Muscle layer of colon (tissue), 2 donors: ENCODE measurements at regions not wholly inside any gene's neighbourhood (a gene's known extent, or its start where the extent isn't known, plus 50 kb on each side); places are given as distances from the start of the nearest gene placed in this dataset.

Experiments
- H3K27ac ChIP-seq: one replicate; pipeline ENCODE4 v1.7.0; 2013; ENCODE audit warnings: low read depth, mild to moderate bottlenecking, low read length, moderate library complexity
- H3K27me3 ChIP-seq, 2 donors: one replicate each; pipeline ENCODE4 v1.7.0; 2013; ENCODE audit warnings: low read length in 2 of 2, mild to moderate bottlenecking in 2 of 2; ENCODE audit not compliant: insufficient read depth in 2 of 2, control insufficient read depth in 1 of 2
- H3K36me3 ChIP-seq: one replicate; pipeline ENCODE4 v1.7.0; 2013; ENCODE audit warnings: mild to moderate bottlenecking, low read length; ENCODE audit not compliant: insufficient read depth
- H3K4me1 ChIP-seq: one replicate; pipeline ENCODE4 v1.7.0; 2013; ENCODE audit warnings: mild to moderate bottlenecking, low read length; ENCODE audit not compliant: insufficient read depth
- H3K4me3 ChIP-seq, 2 donors: one replicate each; pipeline ENCODE4 v1.7.0; 2013; ENCODE audit warnings: low read length in 2 of 2, low read depth in 1 of 2, mild to moderate bottlenecking in 1 of 2, moderate library complexity in 1 of 2
- H3K9ac ChIP-seq: one replicate; pipeline ENCODE4 v1.7.0; 2013; ENCODE audit warnings: low read length
- H3K9me3 ChIP-seq: one replicate; pipeline ENCODE4 v1.7.0; 2013; ENCODE audit warnings: mild to moderate bottlenecking, low read length
- donor health status: abdominal sarcoma.
- donor health status: Adenocarcinoma of cecum.

DNA sequence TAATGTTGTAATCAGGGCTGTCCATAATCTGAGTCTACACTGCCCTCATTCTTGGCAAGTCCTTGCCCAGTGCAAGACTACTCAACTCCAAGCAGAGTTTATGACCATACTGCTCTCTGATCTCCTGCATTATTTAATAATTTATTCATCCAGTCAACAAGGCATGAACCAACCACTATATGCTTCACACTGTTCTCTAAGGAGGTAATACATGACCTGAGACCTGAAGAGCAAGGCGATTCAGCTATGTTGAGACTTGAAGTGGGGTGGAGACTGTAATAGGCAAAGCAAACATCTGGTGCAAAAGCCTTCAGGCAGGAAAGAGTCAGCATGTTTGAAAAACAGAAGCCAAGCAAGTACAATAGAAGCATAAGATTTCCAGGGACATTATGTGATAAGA lies 1362.8 kb downstream of the ROBO2 start:
- Histone ChIP-seq H3K4me3 (no peak overlapping the region), H3K27ac (no peak overlapping the region), H3K27me3 (no peaks in the 10 kb centered on the region), H3K9me3 (no peaks in the 10 kb centered on the region), H3K9ac (no peak overlapping the region), H3K4me1 (no peaks in the 10 kb centered on the region), H3K36me3 (no peaks in the 10 kb centered on the region)

DNA sequence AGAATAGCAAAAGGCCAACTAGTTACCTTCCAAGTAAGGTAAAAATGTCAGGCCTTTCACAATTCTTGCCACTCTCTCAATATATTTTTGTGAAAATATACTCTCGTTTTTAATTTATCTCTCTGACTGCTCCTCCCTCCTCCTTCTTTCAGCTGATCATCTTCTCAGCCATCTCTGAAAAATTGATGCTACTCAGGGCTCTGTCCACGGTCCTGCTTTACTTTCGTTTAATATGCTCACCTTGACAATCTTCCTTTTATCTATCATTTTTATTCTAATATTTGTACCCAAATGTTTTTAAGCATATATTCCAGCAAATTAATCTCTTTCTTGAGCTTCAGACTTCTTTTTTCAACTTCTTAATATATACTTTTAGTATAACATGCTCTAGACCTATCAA lies 1362.1 kb downstream of the ROBO1 start:
- H3K4me1 ChIP-seq: no peaks in the 10 kb centered on the region
- no peaks in the 10 kb centered on the region for H3K36me3 ChIP-seq
- H3K27me3 ChIP-seq: no peaks in the 10 kb centered on the region
- H3K9ac ChIP-seq: no peak overlapping the region
- no peaks in the 10 kb centered on the region for H3K9me3 ChIP-seq
- no peak overlapping the region for H3K4me3 ChIP-seq
- no peak overlapping the region for H3K27ac ChIP-seq

DNA sequence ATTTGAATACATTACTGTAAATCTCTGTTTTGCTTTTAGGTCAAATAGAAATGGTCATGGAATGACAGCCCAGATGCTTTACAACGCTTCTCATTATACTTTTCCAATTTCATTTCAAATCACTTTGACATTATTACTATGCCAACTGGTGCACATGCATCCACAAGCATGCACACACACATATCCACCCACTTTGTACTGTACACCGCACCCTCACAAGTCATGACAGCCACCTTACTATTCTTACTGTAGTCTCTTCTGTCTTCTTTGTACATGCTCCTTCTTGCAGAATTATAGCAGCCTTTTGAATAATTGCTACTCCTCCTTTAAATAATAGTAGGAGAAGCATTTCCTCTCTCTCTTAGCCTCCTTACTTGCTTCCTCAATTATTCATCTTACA lies 1361.4 kb downstream of the ROBO1 start:
- Histone ChIP-seq H3K9me3 (no peaks in the 10 kb centered on the region), H3K36me3 (no peaks in the 10 kb centered on the region), H3K9ac (no peak overlapping the region), H3K27ac (no peak overlapping the region), H3K4me3 (no peak overlapping the region), H3K27me3 (no peaks in the 10 kb centered on the region), H3K4me1 (no peaks in the 10 kb centered on the region)

DNA sequence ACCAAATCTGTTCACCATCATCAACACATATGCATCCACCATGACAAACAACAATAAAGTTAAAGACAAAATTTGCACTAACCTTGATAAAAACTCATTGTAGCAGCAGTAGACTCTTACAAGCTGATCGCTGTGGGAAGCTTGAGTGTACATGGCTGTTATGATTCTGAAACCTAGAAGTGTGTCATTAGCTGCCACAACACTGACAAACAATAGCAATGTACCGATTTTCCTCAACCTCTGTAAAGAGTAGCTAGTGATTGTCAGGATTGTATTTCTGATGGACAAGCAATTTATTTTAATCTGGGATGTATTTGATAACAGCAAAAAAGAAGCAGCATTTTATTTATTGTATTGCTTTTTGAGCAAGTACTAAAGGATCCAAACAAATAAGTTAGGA lies 1357.7 kb downstream of the ROBO1 start:
- Histone ChIP-seq H3K4me3 (no peak overlapping the region), H3K27me3 (no peaks in the 10 kb centered on the region), H3K36me3 (no peaks in the 10 kb centered on the region), H3K9me3 (no peaks in the 10 kb centered on the region), H3K27ac (no peak overlapping the region), H3K4me1 (no peaks in the 10 kb centered on the region), H3K9ac (no peak overlapping the region)

DNA sequence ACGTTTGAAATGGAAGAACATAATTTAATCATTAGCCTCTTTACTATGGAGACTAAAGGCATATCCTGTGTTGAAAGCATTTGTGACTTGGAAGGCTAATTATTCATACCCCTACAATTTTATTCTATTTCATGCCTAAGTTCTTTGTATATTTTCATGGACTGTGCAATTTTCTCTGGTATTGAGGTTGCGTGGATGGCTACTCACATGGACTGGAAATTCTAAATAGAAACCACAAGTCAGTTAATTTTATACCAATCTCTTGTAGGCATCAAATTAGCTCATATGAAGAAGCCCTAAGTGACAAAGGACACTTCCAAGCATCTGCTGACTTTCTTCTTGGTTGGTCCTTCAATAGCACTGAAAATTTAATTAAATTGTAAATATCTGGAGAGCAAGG lies 1353.5 kb downstream of the ROBO1 start:
- no peaks in the 10 kb centered on the region for H3K36me3 ChIP-seq
- H3K9me3 ChIP-seq: no peaks in the 10 kb centered on the region
- H3K4me1 ChIP-seq: no peaks in the 10 kb centered on the region
- no peak overlapping the region for H3K9ac ChIP-seq
- H3K27me3 ChIP-seq: no peaks in the 10 kb centered on the region
- no peak overlapping the region for H3K27ac ChIP-seq
- no peak overlapping the region for H3K4me3 ChIP-seq

DNA sequence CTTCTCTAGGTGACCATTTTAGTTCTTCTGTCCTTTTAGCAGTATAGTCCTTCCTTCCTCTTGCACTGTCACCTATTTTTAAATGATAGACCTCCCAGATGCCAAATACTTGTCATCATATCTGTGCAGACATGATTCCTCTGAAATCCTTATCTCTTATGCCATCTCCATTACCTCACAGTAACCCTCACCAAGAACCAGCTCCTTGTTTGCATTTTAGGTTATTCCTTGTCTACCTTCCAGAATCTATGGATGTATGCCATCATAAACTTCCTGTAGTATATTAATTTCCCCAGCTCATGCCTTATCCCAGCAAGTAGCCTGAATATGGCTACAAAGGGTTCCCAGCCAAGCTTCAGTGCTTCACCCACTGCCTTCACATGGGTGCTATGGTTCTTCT lies 1347.2 kb downstream of the ROBO1 start:
- no peaks in the 10 kb centered on the region for H3K27me3 ChIP-seq
- no peaks in the 10 kb centered on the region for H3K9me3 ChIP-seq
- H3K27ac ChIP-seq: no peak overlapping the region
- H3K9ac ChIP-seq: no peak overlapping the region
- H3K36me3 ChIP-seq: no peaks in the 10 kb centered on the region
- no peaks in the 10 kb centered on the region for H3K4me1 ChIP-seq
- no peak overlapping the region for H3K4me3 ChIP-seq

DNA sequence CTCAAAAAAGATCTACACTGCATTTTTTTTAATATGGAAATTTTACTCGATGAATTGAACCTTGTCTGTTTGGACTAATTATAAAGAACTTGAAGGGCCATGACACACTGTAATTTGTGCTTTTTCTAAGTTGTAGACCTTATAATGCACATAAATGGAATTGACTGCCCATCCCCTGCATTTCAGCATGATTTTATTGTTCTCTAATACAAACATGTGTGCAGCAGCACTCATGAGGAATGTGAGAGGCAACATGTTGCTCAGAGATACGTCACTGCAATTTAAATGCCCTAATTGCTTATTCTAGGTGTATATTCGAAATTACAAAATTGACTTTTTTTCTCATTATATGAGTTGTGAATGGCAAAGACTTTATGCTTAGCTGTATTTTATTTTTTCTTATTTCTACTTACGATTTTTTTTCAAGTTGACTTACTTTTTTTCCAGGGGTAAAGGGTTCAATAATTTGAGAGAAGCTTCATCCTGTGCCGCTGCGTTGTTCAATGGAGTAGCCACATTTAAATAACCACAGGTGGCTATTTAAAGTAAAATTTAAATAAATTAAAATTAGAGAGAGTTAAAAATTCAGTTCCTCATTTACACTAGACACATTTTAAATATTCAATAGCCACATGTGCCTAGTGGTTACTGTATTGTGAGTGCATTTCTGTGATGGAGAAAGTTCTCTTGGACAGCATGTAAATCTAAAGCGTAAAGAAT lies 1346.4 kb downstream of the ROBO1 start:
- H3K27ac ChIP-seq: no peak overlapping the region
- H3K27me3 ChIP-seq: no peaks in the 10 kb centered on the region
- no peaks in the 10 kb centered on the region for H3K36me3 ChIP-seq
- H3K4me3 ChIP-seq: no peak overlapping the region
- no peak overlapping the region for H3K9ac ChIP-seq
- no peaks in the 10 kb centered on the region for H3K4me1 ChIP-seq
- H3K9me3 ChIP-seq: no peaks in the 10 kb centered on the region

DNA sequence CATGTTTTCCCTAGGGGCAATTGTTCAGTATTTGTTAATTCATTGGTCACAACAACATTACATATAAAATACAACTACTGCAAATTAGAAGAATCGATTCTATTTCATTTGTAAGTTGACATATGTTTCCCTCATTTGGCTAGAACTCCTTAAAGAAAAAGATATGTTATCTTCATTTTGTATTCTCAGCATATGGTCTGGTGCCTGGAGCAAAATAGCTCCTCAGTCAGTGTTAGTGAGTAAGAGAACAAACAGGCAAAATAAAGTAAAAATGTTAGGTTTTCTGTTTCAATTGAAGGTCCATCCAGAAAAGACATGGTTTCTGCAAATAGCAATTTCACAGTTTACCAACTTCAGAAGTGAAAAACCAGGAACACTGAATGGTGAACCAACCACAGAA lies 1343.1 kb downstream of the ROBO1 start:
- no peak overlapping the region for H3K9ac ChIP-seq
- H3K27ac ChIP-seq: no peak overlapping the region
- H3K27me3 ChIP-seq: no peaks in the 10 kb centered on the region
- H3K36me3 ChIP-seq: no peaks in the 10 kb centered on the region
- no peaks in the 10 kb centered on the region for H3K9me3 ChIP-seq
- H3K4me3 ChIP-seq: no peak overlapping the region
- H3K4me1 ChIP-seq: no peaks in the 10 kb centered on the region

DNA sequence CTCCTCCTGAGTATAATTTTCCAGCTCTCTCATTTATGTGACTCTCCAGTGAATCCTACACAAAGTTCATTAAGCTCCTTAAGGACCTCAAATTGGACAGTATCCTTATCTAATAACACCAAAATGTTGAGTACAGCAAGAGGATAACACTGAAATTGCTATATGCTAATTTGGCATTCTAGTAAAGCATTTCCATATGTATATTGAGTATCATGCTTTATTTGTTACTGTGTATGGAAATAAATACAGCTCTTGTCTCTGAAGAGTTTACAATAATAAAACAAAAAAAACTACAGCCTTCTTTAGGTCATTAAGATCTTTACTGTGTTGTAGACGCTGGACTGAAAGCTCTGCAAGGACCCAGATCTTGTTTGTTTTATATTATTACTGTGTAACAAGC lies 1341.3 kb downstream of the ROBO1 start:
- Histone ChIP-seq H3K27ac (no peak overlapping the region), H3K36me3 (no peaks in the 10 kb centered on the region), H3K9me3 (no peaks in the 10 kb centered on the region), H3K4me3 (no peak overlapping the region), H3K9ac (no peak overlapping the region), H3K4me1 (no peaks in the 10 kb centered on the region), H3K27me3 (no peaks in the 10 kb centered on the region)

DNA sequence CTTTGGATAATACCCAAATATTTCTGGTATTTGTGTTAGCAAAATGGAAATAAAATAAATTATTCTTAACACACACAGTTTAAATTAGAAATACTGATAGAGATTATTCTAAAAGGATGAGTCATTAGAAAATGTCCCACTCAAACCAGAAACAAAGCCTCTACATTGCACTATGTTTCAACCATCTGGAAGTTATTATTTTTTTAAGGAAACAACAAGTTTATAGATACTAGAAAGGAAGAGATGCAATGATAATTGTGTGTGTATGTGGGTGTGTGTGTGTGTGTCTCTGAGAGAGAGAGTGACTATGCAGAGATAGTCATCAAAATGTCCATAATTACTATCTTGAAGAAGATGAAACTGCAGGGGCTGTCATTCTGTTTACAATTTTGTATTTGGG lies 1340.5 kb downstream of the ROBO1 start:
- no peaks in the 10 kb centered on the region for H3K36me3 ChIP-seq

DNA sequence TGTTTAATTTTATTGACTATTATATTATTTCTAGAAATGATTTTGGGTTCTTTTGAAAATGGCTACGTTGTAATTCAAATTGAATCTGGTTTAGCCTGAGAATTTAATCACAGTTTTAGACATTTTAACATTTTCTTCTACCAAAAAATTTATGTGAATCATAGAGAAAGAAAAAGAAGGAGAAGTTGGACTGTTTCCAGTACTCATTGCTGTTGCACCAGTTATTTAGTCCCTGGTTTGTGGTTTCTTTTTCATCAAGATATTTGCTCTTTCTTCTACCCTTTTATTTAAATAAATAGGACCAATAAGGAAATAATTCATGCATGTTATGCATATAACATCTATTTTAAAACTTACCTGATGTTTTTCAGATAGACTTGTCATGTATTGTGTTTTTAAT lies 1337.1 kb downstream of the ROBO1 start:
- Histone ChIP-seq H3K4me3 (no peak overlapping the region), H3K4me1 (no peaks in the 10 kb centered on the region), H3K9me3 (no peaks in the 10 kb centered on the region), H3K36me3 (no peaks in the 10 kb centered on the region), H3K27ac (no peak overlapping the region), H3K27me3 (no peaks in the 10 kb centered on the region), H3K9ac (no peak overlapping the region)

More for the DNA sequence above, 1340.5 kb downstream of the ROBO1 start:
- H3K27ac ChIP-seq: no peak overlapping the region
- H3K9ac ChIP-seq: no peak overlapping the region
- no peaks in the 10 kb centered on the region for H3K4me1 ChIP-seq
- H3K27me3 ChIP-seq: no peaks in the 10 kb centered on the region
- H3K4me3 ChIP-seq: no peak overlapping the region
- no peaks in the 10 kb centered on the region for H3K9me3 ChIP-seq

DNA sequence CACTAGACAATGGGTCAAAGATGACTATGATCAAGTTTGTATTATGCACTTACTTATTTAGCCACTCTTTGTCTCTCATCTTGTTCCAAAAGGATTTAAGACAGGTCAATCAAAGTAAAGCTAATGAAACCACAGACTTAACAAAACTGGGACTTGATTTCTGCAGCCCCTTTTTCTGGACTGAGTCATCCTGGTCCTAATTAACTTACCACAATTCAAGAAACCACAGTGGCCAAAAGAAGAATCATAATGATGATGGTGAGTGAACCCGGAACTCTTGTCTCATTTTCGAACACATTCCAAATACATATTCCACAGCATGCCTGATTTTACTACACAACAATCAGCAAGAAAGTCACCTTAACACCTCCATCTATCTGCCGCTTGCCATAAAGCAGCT lies 1333.0 kb downstream of the ROBO1 start:
- no peak overlapping the region for H3K9ac ChIP-seq
- no peaks in the 10 kb centered on the region for H3K4me1 ChIP-seq
- no peak overlapping the region for H3K27ac ChIP-seq
- no peak overlapping the region for H3K4me3 ChIP-seq
- no peaks in the 10 kb centered on the region for H3K36me3 ChIP-seq
- no peaks in the 10 kb centered on the region for H3K27me3 ChIP-seq
- H3K9me3 ChIP-seq: no peaks in the 10 kb centered on the region
